HAP-1 (cell line): ENCODE measurements at regions not wholly inside any gene's neighbourhood (a gene's known extent, or its start where the extent isn't known, plus 50 kb on each side); places are given as distances from the start of the nearest gene placed in this dataset.
"Not testable (repeated sequence)": the region's sequence is repeated elsewhere in the genome, so short reads cannot be mapped to it uniquely, and the experiment has no call there.

Experiments
- DNase-seq, 2 experiments: peaks; one replicate each; pipeline ENCODE4 v3.0.0-alpha.2; 2016 to 2020; ENCODE audit warnings: low spot score in 2 of 2
- H3K27me3 ChIP-seq: fragments of 250-450 bp; sonication (Bioruptor Pico); 2 replicates; pipeline ENCODE4 v1.5.1; 2020; ENCODE audit warnings: low read depth, mild to moderate bottlenecking, moderate library complexity
- H3K36me3 ChIP-seq: fragments of 250-450 bp; sonication (Bioruptor Pico); replicated peaks from 2 replicates; pipeline ENCODE4 v1.5.1; 2020; ENCODE audit warnings: mild to moderate bottlenecking
- H3K4me1 ChIP-seq: fragments of 250-450 bp; sonication (Bioruptor Pico); 2 replicates; pipeline ENCODE4 v1.5.1; 2020; ENCODE audit warnings: mild to moderate bottlenecking
- H3K4me3 ChIP-seq: fragments of 250-450 bp; sonication (Bioruptor Pico); 2 replicates; pipeline ENCODE4 v1.5.1; 2020; ENCODE audit warnings: mild to moderate bottlenecking, moderate library complexity
- H3K9me3 ChIP-seq: fragments of 250-450 bp; sonication (Bioruptor Pico); 2 replicates; pipeline ENCODE4 v1.5.1; 2020; ENCODE audit warnings: mild to moderate bottlenecking, moderate library complexity
- in situ Hi-C: fragments of 300-500 bp; cut with MboI; formaldehyde crosslinking; loops from 3 replicates; pipeline ENCODE4 v1.14.3; 2020; ENCODE audit warnings: low sequenced_read_pairs, inconsistent platforms, mixed read lengths

GRCh38 chr5:6287176-6287575 is 91.2 kb downstream of the MED10 start:
- no peak for DNase-seq
- Histone ChIP-seq H3K9me3 (no peaks in the 10 kb centered on the region), H3K4me3 (no peak overlapping the region), H3K27me3 (no peaks in the 10 kb centered on the region), H3K4me1 (no peaks in the 10 kb centered on the region), H3K36me3 (no peaks in the 10 kb centered on the region)
- in situ Hi-C loops = no loop called here

GRCh38 chr5:6286404-6286803 is 91.9 kb downstream of the MED10 start:
- no peak overlapping the region for H3K4me3 ChIP-seq
- H3K4me1 ChIP-seq = no peaks in the 10 kb centered on the region
- H3K27me3 ChIP-seq = no peaks in the 10 kb centered on the region
- H3K36me3 ChIP-seq = no peaks in the 10 kb centered on the region
- no peaks in the 10 kb centered on the region for H3K9me3 ChIP-seq
- in situ Hi-C loops = no loop called here
- DNase-seq = no peak

- DNase-seq, H3K4me3 ChIP-seq, H3K27me3 ChIP-seq, H3K9me3 ChIP-seq, H3K36me3 ChIP-seq, H3K4me1 ChIP-seq, in situ Hi-C loops: not testable (repeated sequence)
Measured at GRCh38 chr5:6284491-6284890, 93.9 kb downstream of the MED10 start.

DNA sequence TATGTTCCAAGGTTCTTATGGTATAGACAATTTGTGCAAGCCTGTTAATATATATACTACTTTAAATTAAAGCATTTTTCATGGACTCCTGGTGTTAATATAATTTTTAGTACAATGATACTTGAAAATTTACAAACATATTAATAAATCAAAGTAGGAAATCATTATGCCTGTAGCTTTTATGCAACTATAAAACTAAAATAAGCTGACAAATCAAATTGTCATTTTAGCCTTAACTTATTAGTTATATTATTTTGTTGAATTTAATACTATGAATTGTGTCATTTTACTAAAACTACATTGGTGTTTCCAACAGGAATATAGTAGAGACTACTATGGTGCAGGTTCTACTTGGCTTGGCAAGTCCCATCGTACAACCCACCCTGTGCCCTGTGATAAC is 96.0 kb downstream of the MED10 start:
- in situ Hi-C loops = no loop called here
- Histone ChIP-seq H3K4me3 (no peak overlapping the region), H3K36me3 (no peaks in the 10 kb centered on the region), H3K9me3 (no peaks in the 10 kb centered on the region), H3K27me3 (no peaks in the 10 kb centered on the region), H3K4me1 (no peaks in the 10 kb centered on the region)
- DNase-seq = no peak

DNA sequence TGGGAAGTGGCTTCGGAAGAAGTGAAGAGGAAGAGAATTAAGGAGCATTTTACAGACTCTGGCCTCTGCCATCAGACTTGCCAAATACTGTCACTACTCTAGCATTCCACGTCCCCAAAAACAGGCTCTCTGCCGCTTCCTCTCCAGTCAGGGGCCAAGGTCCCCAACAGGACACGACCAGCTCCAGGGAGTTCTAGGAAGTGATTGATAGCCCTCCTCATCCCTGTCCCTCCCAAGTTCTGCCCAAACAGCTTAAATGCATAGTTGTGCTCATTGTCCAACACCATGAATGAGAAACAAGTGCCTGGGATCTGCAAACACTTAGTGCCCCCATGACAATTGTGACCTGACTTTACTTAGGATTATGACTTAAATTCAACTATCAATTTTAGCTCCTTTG is 96.5 kb downstream of the MED10 start:
- Histone ChIP-seq H3K36me3 (no peaks in the 10 kb centered on the region), H3K9me3 (no peaks in the 10 kb centered on the region), H3K4me3 (no peak overlapping the region), H3K4me1 (no peaks in the 10 kb centered on the region), H3K27me3 (no peaks in the 10 kb centered on the region)
- no peak for DNase-seq
- in situ Hi-C loops = no loop called here

DNA sequence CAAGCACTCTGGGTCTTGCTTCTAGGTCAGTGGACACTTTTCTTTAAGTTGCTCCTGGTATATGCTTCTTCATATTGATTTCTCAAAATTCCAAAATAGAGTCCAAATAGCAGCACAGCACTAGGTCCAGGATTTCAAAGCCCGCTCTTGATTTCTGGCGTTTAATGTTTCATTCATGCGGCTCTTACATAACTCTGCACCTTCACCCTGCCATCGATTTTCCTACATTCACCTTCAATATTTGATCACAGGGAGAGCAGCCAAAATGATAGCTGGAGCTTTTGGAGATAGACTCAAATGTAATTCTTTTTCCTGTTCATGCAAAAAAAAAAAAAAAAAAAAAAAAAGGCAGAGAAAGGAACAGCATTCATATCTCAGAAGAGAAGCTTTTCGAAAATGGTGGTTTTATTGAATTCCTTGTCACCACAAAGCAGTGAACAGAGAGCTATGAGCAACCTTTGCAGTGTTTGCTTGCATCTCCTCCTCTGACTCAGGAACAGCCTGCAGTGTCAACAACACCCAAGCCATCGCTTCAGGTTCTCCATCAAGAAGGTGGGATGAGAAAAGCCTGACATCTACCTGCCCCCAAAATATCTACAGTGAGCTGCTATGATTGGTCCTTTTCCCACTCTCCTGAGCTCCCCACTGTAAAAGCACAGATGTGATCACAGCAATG is 97.8 kb downstream of the MED10 start:
- in situ Hi-C loops = no loop called here
- no peaks in the 10 kb centered on the region for H3K9me3 ChIP-seq
- no peak for DNase-seq
- no peaks in the 10 kb centered on the region for H3K36me3 ChIP-seq
- no peak overlapping the region for H3K4me3 ChIP-seq
- H3K27me3 ChIP-seq = no peaks in the 10 kb centered on the region
- H3K4me1 ChIP-seq = no peaks in the 10 kb centered on the region

DNA sequence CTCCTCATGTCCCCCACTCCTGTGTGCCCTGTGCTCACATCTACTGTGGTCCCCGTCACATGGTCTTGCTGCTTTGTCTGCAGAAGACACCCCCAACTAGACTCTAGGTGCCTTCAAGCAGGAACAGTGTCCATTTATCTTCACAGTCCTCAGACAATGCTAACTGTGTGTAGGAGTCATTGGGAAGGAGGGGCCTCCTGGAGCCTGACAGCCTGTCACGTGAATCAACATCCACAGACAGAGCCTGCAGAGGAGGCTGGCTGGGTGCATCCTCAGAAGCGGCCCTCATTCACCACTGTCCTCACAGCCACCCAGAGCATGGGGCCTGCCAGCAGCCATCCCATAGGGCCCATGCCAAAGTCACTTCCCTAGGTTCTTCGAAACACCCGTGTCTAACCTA is 98.7 kb downstream of the MED10 start:
- in situ Hi-C loops = no loop called here
- Histone ChIP-seq H3K4me1 (no peaks in the 10 kb centered on the region), H3K27me3 (no peaks in the 10 kb centered on the region), H3K36me3 (no peaks in the 10 kb centered on the region), H3K9me3 (no peaks in the 10 kb centered on the region), H3K4me3 (no peak overlapping the region)
- DNase-seq = no peak

GRCh38 chr5:6274846-6275543 is 103.4 kb downstream of the MED10 start:
- no peaks in the 10 kb centered on the region for H3K4me1 ChIP-seq
- in situ Hi-C loops = no loop called here
- H3K27me3 ChIP-seq = no peaks in the 10 kb centered on the region
- H3K9me3 ChIP-seq = no peaks in the 10 kb centered on the region
- H3K4me3 ChIP-seq = no peak overlapping the region
- H3K36me3 ChIP-seq = no peaks in the 10 kb centered on the region
- DNase-seq = no peak

- Histone ChIP-seq H3K4me1 (no peaks in the 10 kb centered on the region), H3K36me3 (no peaks in the 10 kb centered on the region), H3K4me3 (no peak overlapping the region), H3K27me3 (no peaks in the 10 kb centered on the region), H3K9me3 (no peaks in the 10 kb centered on the region)
- in situ Hi-C loops = no loop called here
- DNase-seq = no peak
Measured at GRCh38 chr5:6273749-6274148, 104.6 kb downstream of the MED10 start.

- H3K36me3 ChIP-seq = no peaks in the 10 kb centered on the region
- DNase-seq = no peak
- H3K9me3 ChIP-seq = no peaks in the 10 kb centered on the region
- in situ Hi-C loops = no loop called here
- H3K27me3 ChIP-seq = no peaks in the 10 kb centered on the region
- H3K4me1 ChIP-seq = no peaks in the 10 kb centered on the region
- no peak overlapping the region for H3K4me3 ChIP-seq
Measured at GRCh38 chr5:6273090-6273735, 105.1 kb downstream of the MED10 start.

- no peaks in the 10 kb centered on the region for H3K36me3 ChIP-seq
- H3K27me3 ChIP-seq = no peaks in the 10 kb centered on the region
- DNase-seq = no peak
- no peaks in the 10 kb centered on the region for H3K4me1 ChIP-seq
- H3K9me3 ChIP-seq = no peaks in the 10 kb centered on the region
- no peak overlapping the region for H3K4me3 ChIP-seq
- in situ Hi-C loops = no loop called here
Measured at GRCh38 chr5:6269925-6270324, 108.4 kb downstream of the MED10 start.

GRCh38 chr5:6266671-6267197 is 111.6 kb downstream of the MED10 start:
- Histone ChIP-seq H3K27me3 (no peaks in the 10 kb centered on the region), H3K36me3 (no peaks in the 10 kb centered on the region), H3K9me3 (no peaks in the 10 kb centered on the region), H3K4me1 (no peaks in the 10 kb centered on the region), H3K4me3 (no peak overlapping the region)
- no peak for DNase-seq
- in situ Hi-C loops = no loop called here

- in situ Hi-C loops = no loop called here
- Histone ChIP-seq H3K27me3 (no peaks in the 10 kb centered on the region), H3K4me1 (no peaks in the 10 kb centered on the region), H3K36me3 (no peaks in the 10 kb centered on the region), H3K9me3 (no peaks in the 10 kb centered on the region), H3K4me3 (no peak overlapping the region)
- DNase-seq = no peak
Measured at GRCh38 chr5:6264394-6264793, 114.0 kb downstream of the MED10 start.

DNA sequence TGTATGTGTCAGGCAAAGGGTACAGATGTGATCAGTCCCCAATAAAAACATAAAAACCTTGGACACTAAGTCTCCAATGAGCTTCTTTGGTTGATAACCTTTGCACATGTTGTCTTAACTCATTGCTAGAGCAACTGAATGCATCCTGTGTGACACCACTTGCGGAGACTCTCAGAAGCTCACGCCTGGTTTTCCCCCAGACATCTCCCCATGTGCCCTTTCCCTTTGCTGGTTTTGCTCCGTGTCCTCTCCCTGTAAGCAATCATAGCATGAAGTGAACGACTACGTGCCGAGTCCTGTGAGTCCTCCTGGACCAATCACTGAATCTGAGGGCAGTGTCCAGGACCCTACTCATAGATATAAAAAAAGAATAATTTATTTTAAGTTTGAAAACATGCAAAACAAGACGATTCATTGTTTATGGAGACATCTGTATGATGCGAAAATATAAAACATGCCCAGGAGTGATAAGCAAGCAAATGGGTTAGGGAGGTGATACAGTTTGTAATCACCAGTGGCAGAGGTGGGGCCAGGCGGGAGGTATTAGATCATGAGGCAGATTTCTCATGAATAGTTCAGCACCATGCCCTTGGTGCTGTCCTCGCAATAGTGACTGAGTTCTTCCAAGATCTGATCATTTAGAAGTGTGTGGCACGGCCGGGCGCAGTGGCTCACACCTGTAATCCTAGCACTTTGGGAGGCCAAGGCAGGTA is 115.5 kb downstream of the MED10 start:
- Histone ChIP-seq H3K4me1 (no peaks in the 10 kb centered on the region), H3K4me3 (no peak overlapping the region), H3K9me3 (no peaks in the 10 kb centered on the region), H3K27me3 (no peaks in the 10 kb centered on the region), H3K36me3 (no peaks in the 10 kb centered on the region)
- in situ Hi-C loops = no loop called here
- no peak for DNase-seq
